ENCODE measurements at regions not wholly inside any gene's neighbourhood (a gene's known extent, or its start where the extent isn't known, plus 50 kb on each side); places are given as distances from the start of the nearest gene placed in this dataset.

- TF ChIP-seq POLR2A (IDR thresholded peaks at IDR 0.05; ENCODE audit: extremely low read depth, insufficient read length) (no peak), MYC (IDR thresholded peaks at IDR 0.05; ENCODE audit: low read depth, low read length) (no peak), MAX (IDR thresholded peaks at IDR 0.05; ENCODE audit: low read depth, low read length) (no peak)
- TF ChIP-seq, protein P1, sequence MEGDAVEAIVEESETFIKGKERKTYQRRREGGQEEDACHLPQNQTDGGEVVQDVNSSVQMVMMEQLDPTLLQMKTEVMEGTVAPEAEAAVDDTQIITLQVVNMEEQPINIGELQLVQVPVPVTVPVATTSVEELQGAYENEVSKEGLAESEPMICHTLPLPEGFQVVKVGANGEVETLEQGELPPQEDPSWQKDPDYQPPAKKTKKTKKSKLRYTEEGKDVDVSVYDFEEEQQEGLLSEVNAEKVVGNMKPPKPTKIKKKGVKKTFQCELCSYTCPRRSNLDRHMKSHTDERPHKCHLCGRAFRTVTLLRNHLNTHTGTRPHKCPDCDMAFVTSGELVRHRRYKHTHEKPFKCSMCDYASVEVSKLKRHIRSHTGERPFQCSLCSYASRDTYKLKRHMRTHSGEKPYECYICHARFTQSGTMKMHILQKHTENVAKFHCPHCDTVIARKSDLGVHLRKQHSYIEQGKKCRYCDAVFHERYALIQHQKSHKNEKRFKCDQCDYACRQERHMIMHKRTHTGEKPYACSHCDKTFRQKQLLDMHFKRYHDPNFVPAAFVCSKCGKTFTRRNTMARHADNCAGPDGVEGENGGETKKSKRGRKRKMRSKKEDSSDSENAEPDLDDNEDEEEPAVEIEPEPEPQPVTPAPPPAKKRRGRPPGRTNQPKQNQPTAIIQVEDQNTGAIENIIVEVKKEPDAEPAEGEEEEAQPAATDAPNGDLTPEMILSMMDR (IDR thresholded peaks at IDR 0.05; ENCODE audit: low read depth, low read length) = no peak
- DNase-seq (ENCODE audit: low read depth) = no peak
- no peak overlapping the region for H3K4me3 ChIP-seq (ENCODE audit: low read depth, low read length)
Measured at GRCh38 chr11:122436188-122436555, 219.3 kb upstream of the UBASH3B start.

DNA sequence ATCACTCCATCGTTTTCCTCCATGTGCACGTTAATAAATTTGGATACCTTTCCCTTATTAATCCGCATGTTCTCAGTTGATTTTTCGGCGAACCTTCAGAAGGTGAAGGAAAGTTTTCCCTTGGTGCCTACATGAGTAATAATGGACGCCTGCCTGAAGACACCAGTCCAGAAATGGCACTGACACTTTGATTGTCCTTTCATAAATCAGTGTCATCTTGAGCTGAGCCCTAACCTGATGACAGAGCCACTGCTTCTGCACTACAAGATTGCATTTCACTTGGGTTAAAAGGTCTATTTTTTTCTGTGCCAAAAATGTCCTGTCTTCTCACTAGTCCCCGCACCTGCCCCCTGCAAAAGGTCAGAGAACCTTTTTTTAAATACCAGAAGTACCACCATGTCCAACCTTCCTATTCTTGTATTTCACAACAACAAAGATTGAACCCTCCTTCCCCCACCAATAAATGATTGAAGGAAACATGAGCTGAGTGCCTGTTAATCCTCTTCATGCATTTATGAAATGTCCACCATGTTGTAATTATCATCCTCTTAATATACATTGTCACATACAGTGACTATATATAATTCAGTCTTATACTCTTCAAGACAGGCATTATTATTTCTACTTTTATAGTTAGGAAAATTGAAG lies 219.9 kb upstream of the UBASH3B start:
- H3K4me3 ChIP-seq (ENCODE audit: low read depth, low read length) = no peak overlapping the region
- no peak for DNase-seq (ENCODE audit: low read depth)
- no peak for TF ChIP-seq MAX (IDR thresholded peaks at IDR 0.05; ENCODE audit: low read depth, low read length)

- H3K4me3 ChIP-seq (ENCODE audit: low read depth, low read length) = no peak overlapping the region
- TF ChIP-seq MAX (IDR thresholded peaks at IDR 0.05; ENCODE audit: low read depth, low read length) (no peak), MYC (IDR thresholded peaks at IDR 0.05; ENCODE audit: low read depth, low read length) (no peak), POLR2A (IDR thresholded peaks at IDR 0.05; ENCODE audit: extremely low read depth, insufficient read length) (no peak)
- TF ChIP-seq, protein P1 (IDR thresholded peaks at IDR 0.05; ENCODE audit: low read depth, low read length) = no peak
- no peak for DNase-seq (ENCODE audit: low read depth)
Measured at GRCh38 chr11:122434786-122435185, 220.7 kb upstream of the UBASH3B start.

GRCh38 chr11:122430490-122430889 lies 225.0 kb upstream of the UBASH3B start:
- TF ChIP-seq MYC (IDR thresholded peaks at IDR 0.05; ENCODE audit: low read depth, low read length) = no peak
- TF ChIP-seq POLR2A (IDR thresholded peaks at IDR 0.05; ENCODE audit: extremely low read depth, insufficient read length) = no peak
- TF ChIP-seq, protein P1 (IDR thresholded peaks at IDR 0.05; ENCODE audit: low read depth, low read length) = no peak
- TF ChIP-seq MAX (IDR thresholded peaks at IDR 0.05; ENCODE audit: low read depth, low read length) = no peak
- DNase-seq (ENCODE audit: low read depth) = no peak
- H3K4me3 ChIP-seq (ENCODE audit: low read depth, low read length) = no peak overlapping the region

GRCh38 chr11:122426073-122426472 lies 229.4 kb upstream of the UBASH3B start:
- TF ChIP-seq MYC (IDR thresholded peaks at IDR 0.05; ENCODE audit: low read depth, low read length) (no peak), MAX (IDR thresholded peaks at IDR 0.05; ENCODE audit: low read depth, low read length) (no peak)
- H3K4me3 ChIP-seq (ENCODE audit: low read depth, low read length) = no peak overlapping the region
- no peak for DNase-seq (ENCODE audit: low read depth)

DNA sequence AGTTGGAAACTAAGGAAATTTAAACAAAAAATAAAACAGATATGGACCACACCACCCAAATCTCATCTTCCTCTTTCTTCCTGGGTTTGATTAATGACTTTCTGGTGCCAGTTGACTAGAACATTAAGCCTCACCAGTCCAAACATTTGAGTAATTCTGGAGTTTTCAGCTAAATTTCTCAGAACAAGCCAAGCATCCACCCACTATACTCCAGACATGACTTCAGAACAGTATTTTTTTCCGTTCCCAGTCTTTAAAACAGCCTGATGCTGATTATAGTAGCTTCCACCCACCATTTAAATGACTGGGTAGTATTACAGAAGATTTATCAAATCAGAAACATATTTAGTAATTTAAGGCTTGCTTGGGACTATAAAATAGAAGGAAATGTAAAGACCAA lies 230.9 kb upstream of the UBASH3B start:
- no peak for DNase-seq (ENCODE audit: low read depth)
- TF ChIP-seq MAX (IDR thresholded peaks at IDR 0.05; ENCODE audit: low read depth, low read length) (no peak), POLR2A (IDR thresholded peaks at IDR 0.05; ENCODE audit: extremely low read depth, insufficient read length) (no peak)
- no peak overlapping the region for H3K4me3 ChIP-seq (ENCODE audit: low read depth, low read length)

DNA sequence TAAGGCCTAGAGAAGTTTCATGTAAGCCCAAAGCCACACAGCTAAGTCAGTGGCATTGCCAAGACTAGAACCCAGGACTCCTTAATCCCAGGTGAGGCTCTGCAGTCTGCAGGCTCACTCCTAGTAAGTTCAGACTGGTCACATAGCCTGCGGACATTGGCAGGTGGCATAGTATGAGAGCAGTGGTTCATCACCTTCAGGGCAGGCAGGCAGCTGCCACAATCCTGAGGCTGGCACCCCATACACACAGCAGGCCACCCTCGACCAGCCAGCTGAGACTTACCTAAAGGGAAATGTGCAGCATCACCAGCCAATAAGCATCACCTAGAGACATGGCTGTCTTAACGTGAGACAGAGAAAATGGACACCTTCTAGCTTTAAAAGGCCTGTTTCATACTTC lies 231.6 kb upstream of the UBASH3B start:
- no peak for TF ChIP-seq MAX (IDR thresholded peaks at IDR 0.05; ENCODE audit: low read depth, low read length)
- TF ChIP-seq MYC (IDR thresholded peaks at IDR 0.05; ENCODE audit: low read depth, low read length) = no peak
- TF ChIP-seq, protein P1 (IDR thresholded peaks at IDR 0.05; ENCODE audit: low read depth, low read length) = no peak
- no peak for TF ChIP-seq POLR2A (IDR thresholded peaks at IDR 0.05; ENCODE audit: extremely low read depth, insufficient read length)
- DNase-seq (ENCODE audit: low read depth) = no peak

More for the DNA sequence above, 231.6 kb upstream of the UBASH3B start:
- H3K4me3 ChIP-seq (ENCODE audit: low read depth, low read length) = no peak overlapping the region
